K562 (cell line): ENCODE measurements at regions not wholly inside any gene's neighbourhood (a gene's known extent, or its start where the extent isn't known, plus 50 kb on each side); places are given as distances from the start of the nearest gene placed in this dataset.

Experiments used
- ARID1B ChIP-seq: fragments of 450-650 bp; IDR thresholded peaks from 2 replicates; pipeline ENCODE4 v1.6.1; 2016; ENCODE audit warnings: antibody characterized with exemption, mild to moderate bottlenecking, inconsistent platforms
- CBX3 ChIP-seq, 2 experiments: IDR thresholded peaks; 1 replicate in 1 of 2; 2 replicates in 1 of 2; pipeline ENCODE4 v1.6.1; 2012; ENCODE audit warnings: inconsistent platforms in 2 of 2, low read length in 2 of 2, borderline replicate concordance in 1 of 2, control low read depth in 1 of 2
- EP300 ChIP-seq: IDR thresholded peaks from 2 replicates; pipeline ENCODE4 v1.6.1; 2012; ENCODE audit warnings: low read length, improper control_type of control experiment
- EZH2 ChIP-seq: IDR thresholded peaks from 2 replicates; pipeline ENCODE4 v1.6.1; 2012; ENCODE audit warnings: low read depth, mild to moderate bottlenecking, inconsistent platforms, low read length, borderline replicate concordance
- POLR2A ChIP-seq: fragments of 450-650 bp; conservative IDR thresholded peaks from 2 replicates; pipeline ENCODE4 v1.6.1; 2016
- POLR2AphosphoS5 ChIP-seq: IDR thresholded peaks from 2 replicates; pipeline ENCODE4 v1.6.1; 2011; ENCODE audit warnings: mild to moderate bottlenecking, low read depth, low read length, moderate library complexity; ENCODE audit not compliant: control insufficient read depth, insufficient read depth
- RAD21 ChIP-seq, 2 experiments: fragments of 250-450 bp in 1 of 2; fragments of 450-650 bp in 1 of 2; sonication (Bioruptor Pico) in 1 of 2; formaldehyde crosslinking in 1 of 2; IDR thresholded peaks in 1 of 2; conservative IDR thresholded peaks in 1 of 2; 2 replicates each; pipeline versions ENCODE4 v1.4.0 to v1.8.0; 2020 to 2022; ENCODE audit warnings: mild to moderate bottlenecking in 2 of 2, moderate library complexity in 1 of 2
- SREBF2 ChIP-seq: sonication (generic); formaldehyde crosslinking; IDR thresholded peaks from 2 replicates; pipeline ENCODE4 v1.4.0; 2020; ENCODE audit warnings: mild to moderate bottlenecking, missing genetic modification reagents
- ZBTB7A ChIP-seq: IDR thresholded peaks from 2 replicates; pipeline ENCODE4 v1.6.1; 2011; ENCODE audit warnings: low read depth, mild to moderate bottlenecking, low read length, moderate library complexity, borderline replicate concordance; ENCODE audit not compliant: control insufficient read depth
- TF ChIP-seq, protein P1 (sequence below), 3 experiments: fragments of 200-800 bp in 1 of 3; sonication (Bioruptor generic) in 1 of 3; sonication (generic) in 1 of 3; formaldehyde crosslinking in 1 of 3; IDR thresholded peaks; 2 replicates each; pipeline versions ENCODE4 v1.6.1 to v1.8.0; 2016 to 2022; ENCODE audit warnings: mild to moderate bottlenecking in 2 of 3, missing compliant biosample characterization in 2 of 3, missing genetic modification characterization in 2 of 3, missing genetic modification reagents in 1 of 3
- TF ChIP-seq, protein P2 (sequence below), 3 experiments: IDR thresholded peaks in 2 of 3; conservative IDR thresholded peaks in 1 of 3; 2 replicates each; pipeline ENCODE4 v1.5.1; 2011 to 2012; ENCODE audit warnings: low read length in 3 of 3, mild to moderate bottlenecking in 3 of 3, control low read depth in 2 of 3, improper control_type of control experiment in 1 of 3, inconsistent platforms in 1 of 3, low read depth in 1 of 3, mixed read lengths in 1 of 3, moderate library complexity in 1 of 3; ENCODE audit not compliant: insufficient read depth in 2 of 3
- TF ChIP-seq, protein P3 (sequence below): fragments of 450-650 bp; conservative IDR thresholded peaks from 2 replicates; pipeline ENCODE4 v1.6.1; 2016; ENCODE audit warnings: missing genetic modification characterization, low read depth, mild to moderate bottlenecking, missing compliant biosample characterization, moderate library complexity
- TF ChIP-seq, protein P4 (sequence below): sonication (generic); formaldehyde crosslinking; IDR thresholded peaks from 2 replicates; pipeline ENCODE4 v1.9.0; 2022; ENCODE audit warnings: mild to moderate bottlenecking, missing genetic modification reagents

DNA sequence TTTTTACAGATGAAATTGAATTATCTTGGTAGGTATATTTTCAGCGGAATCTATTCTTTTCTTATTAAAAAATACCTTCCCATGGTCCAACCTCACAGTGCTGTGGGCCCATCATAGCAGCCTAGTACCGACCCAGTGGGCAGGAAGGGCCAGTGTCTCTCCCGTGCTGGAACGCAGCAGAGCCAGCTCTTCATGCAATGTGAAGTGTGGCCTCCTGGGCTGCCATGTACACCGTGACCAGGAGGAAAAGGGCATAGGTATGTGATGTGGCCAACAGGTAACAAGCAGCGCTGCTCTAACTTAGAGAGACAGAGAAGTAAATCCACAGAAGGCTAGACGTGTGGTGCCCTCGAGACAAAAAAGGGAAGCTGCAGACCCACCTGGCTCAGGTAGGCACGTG lies 221.1 kb upstream of the SALL3 start:
- no peak for TF ChIP-seq POLR2A
- no peak for TF ChIP-seq ARID1B
- no peak for TF ChIP-seq POLR2AphosphoS5
- TF ChIP-seq ZBTB7A = no peak
- TF ChIP-seq, protein P1, sequence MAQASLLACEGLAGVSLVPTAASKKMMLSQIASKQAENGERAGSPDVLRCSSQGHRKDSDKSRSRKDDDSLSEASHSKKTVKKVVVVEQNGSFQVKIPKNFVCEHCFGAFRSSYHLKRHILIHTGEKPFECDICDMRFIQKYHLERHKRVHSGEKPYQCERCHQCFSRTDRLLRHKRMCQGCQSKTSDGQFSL (CRISPR knock-in tag; IDR thresholded peaks at IDR 0.05) = no peak
- TF ChIP-seq, protein P1 (tag; IDR thresholded peaks at IDR 0.05) = no peak
- no peak for TF ChIP-seq EP300
- TF ChIP-seq, protein P2, sequence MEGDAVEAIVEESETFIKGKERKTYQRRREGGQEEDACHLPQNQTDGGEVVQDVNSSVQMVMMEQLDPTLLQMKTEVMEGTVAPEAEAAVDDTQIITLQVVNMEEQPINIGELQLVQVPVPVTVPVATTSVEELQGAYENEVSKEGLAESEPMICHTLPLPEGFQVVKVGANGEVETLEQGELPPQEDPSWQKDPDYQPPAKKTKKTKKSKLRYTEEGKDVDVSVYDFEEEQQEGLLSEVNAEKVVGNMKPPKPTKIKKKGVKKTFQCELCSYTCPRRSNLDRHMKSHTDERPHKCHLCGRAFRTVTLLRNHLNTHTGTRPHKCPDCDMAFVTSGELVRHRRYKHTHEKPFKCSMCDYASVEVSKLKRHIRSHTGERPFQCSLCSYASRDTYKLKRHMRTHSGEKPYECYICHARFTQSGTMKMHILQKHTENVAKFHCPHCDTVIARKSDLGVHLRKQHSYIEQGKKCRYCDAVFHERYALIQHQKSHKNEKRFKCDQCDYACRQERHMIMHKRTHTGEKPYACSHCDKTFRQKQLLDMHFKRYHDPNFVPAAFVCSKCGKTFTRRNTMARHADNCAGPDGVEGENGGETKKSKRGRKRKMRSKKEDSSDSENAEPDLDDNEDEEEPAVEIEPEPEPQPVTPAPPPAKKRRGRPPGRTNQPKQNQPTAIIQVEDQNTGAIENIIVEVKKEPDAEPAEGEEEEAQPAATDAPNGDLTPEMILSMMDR (IDR thresholded peaks at IDR 0.05 in 2 of 3, conservative IDR thresholded peaks at IDR 0.05 in 1 of 3; ENCODE audit: insufficient read depth in 2 of 3, low read depth in 1 of 3, low read length in 3 of 3) = no peak
- no peak for TF ChIP-seq CBX3 (IDR thresholded peaks at IDR 0.05; ENCODE audit: borderline replicate concordance in 1 of 2, low read length in 2 of 2)
- TF ChIP-seq, protein P3, sequence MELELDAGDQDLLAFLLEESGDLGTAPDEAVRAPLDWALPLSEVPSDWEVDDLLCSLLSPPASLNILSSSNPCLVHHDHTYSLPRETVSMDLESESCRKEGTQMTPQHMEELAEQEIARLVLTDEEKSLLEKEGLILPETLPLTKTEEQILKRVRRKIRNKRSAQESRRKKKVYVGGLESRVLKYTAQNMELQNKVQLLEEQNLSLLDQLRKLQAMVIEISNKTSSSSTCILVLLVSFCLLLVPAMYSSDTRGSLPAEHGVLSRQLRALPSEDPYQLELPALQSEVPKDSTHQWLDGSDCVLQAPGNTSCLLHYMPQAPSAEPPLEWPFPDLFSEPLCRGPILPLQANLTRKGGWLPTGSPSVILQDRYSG (tag) = no peak
- no peak for TF ChIP-seq SREBF2
- TF ChIP-seq, protein P4, sequence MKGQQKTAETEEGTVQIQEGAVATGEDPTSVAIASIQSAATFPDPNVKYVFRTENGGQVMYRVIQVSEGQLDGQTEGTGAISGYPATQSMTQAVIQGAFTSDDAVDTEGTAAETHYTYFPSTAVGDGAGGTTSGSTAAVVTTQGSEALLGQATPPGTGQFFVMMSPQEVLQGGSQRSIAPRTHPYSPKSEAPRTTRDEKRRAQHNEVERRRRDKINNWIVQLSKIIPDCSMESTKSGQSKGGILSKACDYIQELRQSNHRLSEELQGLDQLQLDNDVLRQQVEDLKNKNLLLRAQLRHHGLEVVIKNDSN (CRISPR knock-in tag) = no peak
- no peak for TF ChIP-seq EZH2
- TF ChIP-seq RAD21 (CRISPR knock-in tag; conservative IDR thresholded peaks at IDR 0.05 in 1 of 2, IDR thresholded peaks at IDR 0.05 in 1 of 2) = no peak
